Left ventricle myocardium inferior (tissue), 1 donor: ENCODE measurements at regions not wholly inside any gene's neighbourhood (a gene's known extent, or its start where the extent isn't known, plus 50 kb on each side); places are given as distances from the start of the nearest gene placed in this dataset.

Experiments
- DNase-seq: peaks from one replicate; pipeline ENCODE4 v3.0.0-alpha.2; 2020
- H3K27ac ChIP-seq: fragments of 200-600 bp; replicated peaks from 2 replicates; pipeline ENCODE4 v1.8.0; 2021
- H3K27me3 ChIP-seq: fragments of 200-600 bp; 2 replicates; pipeline ENCODE4 v1.8.0; 2021; ENCODE audit warnings: low read depth
- H3K36me3 ChIP-seq: fragments of 200-600 bp; 2 replicates; pipeline ENCODE4 v1.8.0; 2021
- H3K4me1 ChIP-seq: fragments of 200-600 bp; 2 replicates; pipeline ENCODE4 v1.8.0; 2021
- H3K4me3 ChIP-seq: fragments of 200-600 bp; 2 replicates; pipeline ENCODE4 v1.8.0; 2021; ENCODE audit warnings: mild to moderate bottlenecking, moderate library complexity
- H3K9me3 ChIP-seq: fragments of 200-600 bp; replicated peaks from 2 replicates; pipeline ENCODE4 v1.8.0; 2021
- CTCF ChIP-seq: fragments of 200-600 bp; IDR thresholded peaks from 2 replicates; pipeline ENCODE4 v1.8.0; 2021; ENCODE audit warnings: antibody characterized with exemption, mild to moderate bottlenecking, borderline replicate concordance
- intact Hi-C: fragments of 100-400 bp; cut with micrococcal nuclease; formaldehyde crosslinking; loops from one replicate; pipeline ENCODE4 v1.11.0; 2022
- donor health status: DM: no; HTN: yes; CAD: no; lungs with severe emphysema.

- Histone ChIP-seq H3K27me3 (no peaks in the 10 kb centered on the region), H3K27ac (no peak overlapping the region), H3K9me3 (no peaks in the 10 kb centered on the region), H3K36me3 (no peaks in the 10 kb centered on the region), H3K4me3 (no peak overlapping the region), H3K4me1 (no peaks in the 10 kb centered on the region)
- intact Hi-C loops = no loop called here
- TF ChIP-seq CTCF = no peak
- no peak for DNase-seq
Measured at GRCh38 chr13:30560212-30560611, 57.5 kb upstream of the USPL1 start.

- no peak overlapping the region for H3K4me3 ChIP-seq
- no peaks in the 10 kb centered on the region for H3K4me1 ChIP-seq
- DNase-seq = no peak
- no peaks in the 10 kb centered on the region for H3K36me3 ChIP-seq
- no peaks in the 10 kb centered on the region for H3K27me3 ChIP-seq
- TF ChIP-seq CTCF = no peak
- no peaks in the 10 kb centered on the region for H3K9me3 ChIP-seq
- H3K27ac ChIP-seq = no peak overlapping the region
- intact Hi-C loops = no loop called here
Measured at GRCh38 chr13:30561511-30561910, 56.2 kb upstream of the USPL1 start.

GRCh38 chr13:30564489-30564888 is 53.2 kb upstream of the USPL1 start:
- no peak for DNase-seq
- H3K4me3 ChIP-seq = no peak overlapping the region
- no peaks in the 10 kb centered on the region for H3K36me3 ChIP-seq
- no peaks in the 10 kb centered on the region for H3K27me3 ChIP-seq
- intact Hi-C loops = no loop called here
- TF ChIP-seq CTCF = no peak
- H3K9me3 ChIP-seq = no peaks in the 10 kb centered on the region
- no peak overlapping the region for H3K27ac ChIP-seq
- no peaks in the 10 kb centered on the region for H3K4me1 ChIP-seq

DNA sequence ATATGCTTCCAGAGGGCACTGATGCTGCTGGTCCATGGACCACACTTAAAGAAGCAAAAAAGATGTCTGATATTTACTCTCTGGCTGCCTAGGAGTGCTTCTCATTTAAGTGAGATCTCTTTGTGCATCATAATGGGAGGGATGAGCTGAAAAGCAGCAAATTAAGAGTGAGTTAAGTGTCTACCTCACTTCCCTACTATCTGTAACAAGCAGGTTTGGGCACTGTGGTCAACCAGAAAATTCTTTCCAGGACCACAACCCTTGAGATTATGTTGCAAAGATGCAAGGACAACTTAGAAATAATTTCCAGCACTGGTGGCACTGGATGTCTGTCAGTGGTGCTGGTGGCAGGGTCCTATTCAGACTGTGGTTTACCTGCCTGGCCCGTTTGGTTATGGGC is 52.1 kb upstream of the USPL1 start:
- Histone ChIP-seq H3K27me3 (no peaks in the 10 kb centered on the region), H3K4me3 (no peak overlapping the region), H3K9me3 (no peaks in the 10 kb centered on the region), H3K4me1 (peaks cover 11% of the 10 kb centered on the region), H3K27ac (no peak overlapping the region), H3K36me3 (no peaks in the 10 kb centered on the region)
- intact Hi-C loops = no loop called here
- TF ChIP-seq CTCF = no peak
- no peak for DNase-seq

DNA sequence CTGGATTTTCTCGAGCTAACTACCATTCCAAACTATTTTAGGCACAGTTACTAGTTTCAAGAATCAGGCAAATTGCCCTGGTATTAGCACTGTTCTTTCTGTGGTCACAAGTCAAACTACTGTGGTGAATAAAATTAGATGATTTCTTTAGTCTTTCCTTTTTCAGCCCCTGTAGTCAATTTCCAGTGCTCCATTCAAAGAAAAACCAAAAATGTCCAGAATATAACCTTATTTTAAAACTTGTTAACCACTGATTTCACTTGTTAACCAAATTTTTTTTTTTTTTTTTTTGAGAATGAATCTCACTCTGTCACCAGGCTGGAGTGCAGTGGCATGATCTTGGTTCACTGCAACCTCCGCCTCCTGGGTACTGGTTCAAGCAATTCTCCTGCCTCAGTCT is 50.6 kb upstream of the USPL1 start:
- Histone ChIP-seq H3K27ac (no peak overlapping the region), H3K36me3 (no peaks in the 10 kb centered on the region), H3K4me3 (no peak overlapping the region), H3K9me3 (no peaks in the 10 kb centered on the region), H3K4me1 (peaks cover 18% of the 10 kb centered on the region), H3K27me3 (no peaks in the 10 kb centered on the region)
- DNase-seq = no peak
- no peak for TF ChIP-seq CTCF
- intact Hi-C loops = no loop called here
